Loucy (cell line): ENCODE measurements at regions not wholly inside any gene's neighbourhood (a gene's known extent, or its start where the extent isn't known, plus 50 kb on each side); places are given as distances from the start of the nearest gene placed in this dataset.

Experiments used
- H2AFZ ChIP-seq: fragments of 200-600 bp; sonication (generic); 2 replicates; pipeline ENCODE4 v1.6.0; 2016; ENCODE audit warnings: antibody characterized with exemption, mild to moderate bottlenecking, low read length, moderate library complexity
- H3F3A ChIP-seq: fragments of 200-600 bp; 2 replicates; pipeline ENCODE4 v1.6.0; 2016; ENCODE audit warnings: antibody characterized with exemption, low read depth, mild to moderate bottlenecking
- H3K27me3 ChIP-seq: fragments of 200-600 bp; sonication (generic); 2 replicates; pipeline ENCODE4 v1.6.1; 2014; ENCODE audit warnings: low read length, mild to moderate bottlenecking; ENCODE audit not compliant: insufficient read depth, poor library complexity, severe bottlenecking
- H3K36me3 ChIP-seq: fragments of 200-600 bp; sonication (generic); 2 replicates; pipeline ENCODE4 v1.6.1; 2016; ENCODE audit warnings: low read length; ENCODE audit not compliant: insufficient read depth
- H3K4me1 ChIP-seq: fragments of 200-600 bp; sonication (generic); 2 replicates; pipeline ENCODE4 v1.5.1; 2014; ENCODE audit warnings: low read length, mild to moderate bottlenecking; ENCODE audit not compliant: insufficient read depth, poor library complexity, severe bottlenecking
- H3K4me2 ChIP-seq: fragments of 200-600 bp; sonication (generic); 2 replicates; pipeline ENCODE4 v1.6.0; 2014; ENCODE audit warnings: antibody characterized with exemption, low read length, low read depth, mild to moderate bottlenecking; ENCODE audit not compliant: poor library complexity, severe bottlenecking
- H3K4me3 ChIP-seq: fragments of 200-600 bp; sonication (generic); 2 replicates; pipeline ENCODE4 v1.5.1; 2014; ENCODE audit warnings: low read length, mild to moderate bottlenecking, mixed read lengths; ENCODE audit not compliant: poor library complexity, severe bottlenecking
- H3K79me2 ChIP-seq: fragments of 200-600 bp; sonication (generic); 2 replicates; pipeline ENCODE4 v1.6.1; 2014; ENCODE audit warnings: low read length; ENCODE audit not compliant: insufficient read depth
- H3K9ac ChIP-seq: fragments of 200-600 bp; sonication (generic); 2 replicates; pipeline ENCODE4 v1.6.0; 2014; ENCODE audit warnings: mild to moderate bottlenecking, low read depth, low read length, moderate library complexity; ENCODE audit not compliant: poor library complexity, severe bottlenecking
- H3K9me2 ChIP-seq: fragments of 200-600 bp; sonication (generic); replicated peaks from 2 replicates; pipeline ENCODE4 v1.6.1; 2016; ENCODE audit warnings: low read depth, low read length, mixed read lengths
- H3K9me3 ChIP-seq: fragments of 200-600 bp; sonication (generic); 2 replicates; pipeline ENCODE4 v1.6.1; 2014; ENCODE audit warnings: mild to moderate bottlenecking, antibody characterized with exemption, low read length, low read depth; ENCODE audit not compliant: insufficient read depth
- H4K20me1 ChIP-seq: fragments of 200-600 bp; sonication (generic); 2 replicates; pipeline ENCODE4 v1.6.0; 2014; ENCODE audit warnings: antibody characterized with exemption, low read length, mild to moderate bottlenecking; ENCODE audit not compliant: insufficient read depth, poor library complexity, severe bottlenecking
- CTCF ChIP-seq: fragments of 200-600 bp; sonication (generic); conservative IDR thresholded peaks from 2 replicates; pipeline ENCODE4 v1.5.1; 2014; ENCODE audit warnings: mild to moderate bottlenecking, antibody characterized with exemption, low read length
- EZH2phosphoT487 ChIP-seq: fragments of 200-600 bp; IDR thresholded peaks from 2 replicates; pipeline ENCODE4 v1.6.1; 2018; ENCODE audit warnings: antibody characterized with exemption, mild to moderate bottlenecking, moderate library complexity, borderline replicate concordance

DNA sequence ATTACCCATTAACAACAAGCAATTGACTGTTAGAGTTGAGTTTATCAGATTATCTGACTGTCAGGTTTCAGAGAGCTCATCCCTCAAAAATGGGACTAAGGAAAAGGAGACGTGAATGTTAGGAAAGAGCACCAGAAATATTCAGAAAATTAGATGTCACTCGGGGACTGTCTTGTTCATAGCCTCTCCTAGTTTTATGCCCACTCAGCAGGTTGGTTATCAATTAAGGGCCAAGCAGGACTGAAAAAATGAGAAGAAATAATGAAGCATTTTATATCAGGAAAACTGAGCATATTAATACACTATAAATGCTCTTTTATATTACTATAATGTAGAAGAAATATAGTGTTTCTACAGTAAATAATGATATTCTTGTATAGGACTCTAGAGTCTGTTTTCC lies 188.1 kb upstream of the NRXN1 start:
- Histone ChIP-seq H3K9me3 (no peaks in the 10 kb centered on the region), H3K4me2 (no peak overlapping the region), H2AFZ (no peak overlapping the region), H3K79me2 (no peaks in the 10 kb centered on the region), H3K4me1 (no peaks in the 10 kb centered on the region), H3K36me3 (no peaks in the 10 kb centered on the region), H4K20me1 (no peaks in the 10 kb centered on the region), H3F3A (no peaks in the 10 kb centered on the region), H3K9me2 (no peaks in the 10 kb centered on the region), H3K27me3 (no peaks in the 10 kb centered on the region), H3K9ac (no peak overlapping the region), H3K4me3 (no peak overlapping the region)
- no peak for TF ChIP-seq EZH2phosphoT487
- no peak for TF ChIP-seq CTCF

- Histone ChIP-seq H3K36me3 (no peaks in the 10 kb centered on the region), H3K4me3 (no peak overlapping the region), H3K9me2 (no peaks in the 10 kb centered on the region), H3K4me1 (no peaks in the 10 kb centered on the region), H3K4me2 (no peak overlapping the region), H3K9me3 (no peaks in the 10 kb centered on the region), H3F3A (no peaks in the 10 kb centered on the region), H3K79me2 (no peaks in the 10 kb centered on the region), H3K27me3 (no peaks in the 10 kb centered on the region), H3K9ac (no peak overlapping the region), H2AFZ (no peak overlapping the region), H4K20me1 (no peaks in the 10 kb centered on the region)
- no peak for TF ChIP-seq CTCF
- TF ChIP-seq EZH2phosphoT487: no peak
Observed at GRCh38 chr2:51219468-51219867, 187.5 kb upstream of the NRXN1 start.

- H3K9me3 ChIP-seq: no peaks in the 10 kb centered on the region
- TF ChIP-seq CTCF (no peak), EZH2phosphoT487 (no peak)
Observed at GRCh38 chr2:51218047-51218446, 186.1 kb upstream of the NRXN1 start.

More at GRCh38 chr2:51218047-51218446, 186.1 kb upstream of the NRXN1 start:
- Histone ChIP-seq H3K36me3 (no peaks in the 10 kb centered on the region), H3K9me2 (no peaks in the 10 kb centered on the region), H2AFZ (no peak overlapping the region), H3K4me2 (no peak overlapping the region), H3K4me3 (no peak overlapping the region), H3K79me2 (no peaks in the 10 kb centered on the region), H4K20me1 (no peaks in the 10 kb centered on the region), H3F3A (no peaks in the 10 kb centered on the region), H3K27me3 (no peaks in the 10 kb centered on the region), H3K9ac (no peak overlapping the region), H3K4me1 (no peaks in the 10 kb centered on the region)
